Suprapubic skin (tissue), 4 donors: ENCODE measurements at regions not wholly inside any gene's neighbourhood (a gene's known extent, or its start where the extent isn't known, plus 50 kb on each side); places are given as distances from the start of the nearest gene placed in this dataset.

ENCODE experiments used
- DNase-seq, 2 donors: peaks; one replicate each; pipeline ENCODE4 v3.0.0-alpha.2; 2019; ENCODE audit warnings: low spot score in 2 of 2
- H3K27ac ChIP-seq: fragments of 200-600 bp; sonication (generic); one replicate; pipeline ENCODE4 v1.5.1; 2019
- H3K27me3 ChIP-seq: fragments of 200-600 bp; sonication (generic); one replicate; pipeline ENCODE4 v1.5.1; 2019
- H3K36me3 ChIP-seq: fragments of 200-600 bp; sonication (generic); one replicate; pipeline ENCODE4 v1.5.1; 2019
- H3K4me1 ChIP-seq: fragments of 200-600 bp; sonication (generic); one replicate; pipeline ENCODE4 v1.5.1; 2019
- H3K4me3 ChIP-seq: fragments of 200-600 bp; sonication (generic); one replicate; pipeline ENCODE4 v1.5.1; 2019; ENCODE audit warnings: mild to moderate bottlenecking
- H3K9me3 ChIP-seq: fragments of 200-600 bp; sonication (generic); one replicate; pipeline ENCODE4 v1.5.1; 2019
- CTCF ChIP-seq, 2 donors: fragments of 200-600 bp in 1 of 2; fragments of 450-650 bp in 1 of 2; sonication (generic) in 1 of 2; IDR thresholded peaks; one replicate each; pipeline ENCODE4 v1.5.1; 2016 to 2019; ENCODE audit warnings: antibody characterized with exemption in 2 of 2, mild to moderate bottlenecking in 1 of 2, moderate library complexity in 1 of 2
- EP300 ChIP-seq: sonication (generic); formaldehyde crosslinking; IDR thresholded peaks from one replicate; pipeline ENCODE4 v1.6.1; 2017; ENCODE audit warnings: antibody characterized with exemption
- POLR2A ChIP-seq, 2 donors: fragments of 450-650 bp; IDR thresholded peaks; one replicate each; pipeline ENCODE4 v1.6.1; 2017; ENCODE audit warnings: antibody characterized with exemption in 2 of 2, mild to moderate bottlenecking in 2 of 2, moderate library complexity in 2 of 2
- POLR2AphosphoS5 ChIP-seq, 3 donors: sonication (generic); formaldehyde crosslinking; IDR thresholded peaks; one replicate each; pipeline ENCODE4 v1.6.1; 2017; ENCODE audit warnings: antibody characterized with exemption in 3 of 3
- WGBS: methylation state at CpG from one replicate; pipeline ENCODE4 v1.1.5; 2018; 5-methylcytosine and 5-hydroxymethylcytosine counted together

GRCh38 chr5:105350486-105351140, 1788.0 kb upstream of the NUDT12 start:
- Histone ChIP-seq H3K4me1 (no peaks in the 10 kb centered on the region), H3K9me3 (peaks cover 4% of the 10 kb centered on the region), H3K36me3 (no peaks in the 10 kb centered on the region), H3K4me3 (no peak overlapping the region), H3K27me3 (no peaks in the 10 kb centered on the region), H3K27ac (no peak overlapping the region)
- 85% methylated on average over 5 of the region's 5 CpGs for WGBS
- TF ChIP-seq CTCF (IDR thresholded peaks at IDR 0.05) (no peak), POLR2A (IDR thresholded peaks at IDR 0.05) (no peak), POLR2AphosphoS5 (IDR thresholded peaks at IDR 0.05) (no peak), EP300 (no peak)
- no peak for DNase-seq

GRCh38 chr5:105331558-105331957, 1769.0 kb upstream of the NUDT12 start:
- Histone ChIP-seq H3K27ac (no peak overlapping the region), H3K4me1 (no peaks in the 10 kb centered on the region), H3K9me3 (no peaks in the 10 kb centered on the region), H3K27me3 (no peaks in the 10 kb centered on the region), H3K4me3 (no peak overlapping the region), H3K36me3 (no peaks in the 10 kb centered on the region)
- no peak for DNase-seq
- TF ChIP-seq CTCF (IDR thresholded peaks at IDR 0.05) = no peak
- 88% methylated on average over 3 of the region's 3 CpGs for WGBS

GRCh38 chr5:105330185-105330584, 1767.6 kb upstream of the NUDT12 start:
- no peak overlapping the region for H3K4me3 ChIP-seq
- DNase-seq = no peak
- no peak overlapping the region for H3K27ac ChIP-seq
- no peak for TF ChIP-seq CTCF (IDR thresholded peaks at IDR 0.05)
- TF ChIP-seq POLR2AphosphoS5 (IDR thresholded peaks at IDR 0.05) = no peak
- no peak for TF ChIP-seq POLR2A (IDR thresholded peaks at IDR 0.05)
- no peak for TF ChIP-seq EP300
- no peaks in the 10 kb centered on the region for H3K4me1 ChIP-seq
- no peaks in the 10 kb centered on the region for H3K36me3 ChIP-seq
- no peaks in the 10 kb centered on the region for H3K9me3 ChIP-seq
- no peaks in the 10 kb centered on the region for H3K27me3 ChIP-seq
- 92% methylated on average over 1 of the region's 1 CpG for WGBS

GRCh38 chr5:105304859-105305258, 1742.3 kb upstream of the NUDT12 start:
- WGBS = 91% methylated on average over 1 of the region's 1 CpG

GRCh38 chr5:105288946-105289345, 1726.4 kb upstream of the NUDT12 start:
- no peaks in the 10 kb centered on the region for H3K36me3 ChIP-seq
- H3K4me1 ChIP-seq = no peaks in the 10 kb centered on the region
- H3K4me3 ChIP-seq = no peak overlapping the region
- no peaks in the 10 kb centered on the region for H3K9me3 ChIP-seq
- TF ChIP-seq POLR2AphosphoS5 (IDR thresholded peaks at IDR 0.05) = no peak
- TF ChIP-seq CTCF (IDR thresholded peaks at IDR 0.05) = no peak
- TF ChIP-seq EP300 = no peak
- TF ChIP-seq POLR2A (IDR thresholded peaks at IDR 0.05) = no peak
- no peak for DNase-seq
- H3K27me3 ChIP-seq = no peaks in the 10 kb centered on the region
- H3K27ac ChIP-seq = no peak overlapping the region

More at GRCh38 chr5:105304859-105305258, 1742.3 kb upstream of the NUDT12 start:
- no peaks in the 10 kb centered on the region for H3K9me3 ChIP-seq
- TF ChIP-seq CTCF (IDR thresholded peaks at IDR 0.05) = no peak
- TF ChIP-seq EP300 = no peak
- no peak for TF ChIP-seq POLR2AphosphoS5 (IDR thresholded peaks at IDR 0.05)
- TF ChIP-seq POLR2A (IDR thresholded peaks at IDR 0.05) = no peak
- H3K36me3 ChIP-seq = no peaks in the 10 kb centered on the region
- H3K27me3 ChIP-seq = no peaks in the 10 kb centered on the region
- no peak for DNase-seq
- H3K4me1 ChIP-seq = no peaks in the 10 kb centered on the region
- no peak overlapping the region for H3K27ac ChIP-seq
- no peak overlapping the region for H3K4me3 ChIP-seq
